Fibroblast of skin of back (primary cell): ENCODE measurements at regions not wholly inside any gene's neighbourhood (a gene's known extent, or its start where the extent isn't known, plus 50 kb on each side); places are given as distances from the start of the nearest gene placed in this dataset.
A peak's percentile ranks its signal among the peaks of the same experiment; 100 is the strongest.
"Not testable (repeated sequence)": the region's sequence is repeated elsewhere in the genome, so short reads cannot be mapped to it uniquely, and the experiment has no call there.

Experiments
- DNase-seq: peaks from one replicate; pipeline ENCODE4 v3.0.0-alpha.2; 2013

DNA sequence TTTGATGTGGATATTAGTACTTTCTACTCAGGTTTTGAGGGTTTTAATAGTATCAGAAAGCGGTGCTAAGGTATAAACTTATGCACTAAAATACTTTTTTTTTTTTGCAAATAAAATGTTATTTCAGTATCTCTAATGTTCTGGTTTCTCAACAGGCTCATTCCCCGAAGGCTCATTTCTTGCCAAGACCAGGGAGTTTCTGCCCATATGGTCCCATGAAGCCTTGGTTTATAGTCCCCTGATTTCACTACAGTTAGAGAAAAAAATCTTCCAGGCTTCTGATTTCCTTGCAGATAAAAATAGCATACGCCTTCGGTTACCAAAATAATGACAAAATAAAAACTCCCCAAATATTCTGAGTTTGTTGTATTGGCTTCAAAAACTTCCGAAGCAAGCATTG is 814.2 kb upstream of the PABPC4L start:
- no peak for DNase-seq

DNA sequence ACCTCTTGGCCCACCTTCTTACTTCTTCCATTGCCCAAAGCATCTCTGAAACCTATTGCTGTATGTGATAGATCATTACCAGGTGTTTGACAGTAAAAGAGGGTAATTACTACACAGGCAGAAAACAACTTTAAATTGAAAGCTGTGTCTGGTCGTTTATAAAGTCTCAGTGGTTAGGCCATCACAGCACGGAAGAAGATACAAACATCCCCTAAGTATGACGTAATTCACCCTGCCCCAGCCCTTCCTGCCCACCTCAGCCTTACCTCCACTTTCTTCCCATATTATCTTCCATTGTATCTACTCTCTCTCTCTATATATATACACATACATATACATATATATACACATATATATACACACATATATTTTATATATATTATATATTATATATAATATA is 805.8 kb upstream of the PABPC4L start:
- DNase-seq, result no peak

GRCh38 chr4:134999169-134999568 is 797.6 kb upstream of the PABPC4L start:
- no peak for DNase-seq

GRCh38 chr4:134961963-134962362 is 760.4 kb upstream of the PABPC4L start:
- no peak for DNase-seq

DNA sequence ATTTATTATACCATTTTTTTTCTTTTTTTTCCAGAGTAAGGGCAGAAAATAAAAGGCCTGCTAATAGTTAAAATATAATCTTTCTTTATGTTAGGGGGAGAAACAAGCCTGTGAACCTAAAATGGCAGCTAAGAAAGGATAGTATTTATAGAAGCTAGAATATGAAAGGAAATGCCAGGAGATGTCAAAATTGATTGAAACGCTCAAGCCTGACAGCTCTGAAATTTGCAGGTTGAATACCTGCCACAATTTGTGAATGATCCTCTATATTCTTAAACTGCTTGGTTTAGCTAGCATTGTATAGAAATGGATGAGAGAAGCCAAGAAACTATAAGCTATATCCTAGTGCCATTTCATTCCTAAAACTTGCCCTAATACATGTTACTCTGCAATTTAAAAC is 757.3 kb upstream of the PABPC4L start:
- DNase-seq, result no peak

DNA sequence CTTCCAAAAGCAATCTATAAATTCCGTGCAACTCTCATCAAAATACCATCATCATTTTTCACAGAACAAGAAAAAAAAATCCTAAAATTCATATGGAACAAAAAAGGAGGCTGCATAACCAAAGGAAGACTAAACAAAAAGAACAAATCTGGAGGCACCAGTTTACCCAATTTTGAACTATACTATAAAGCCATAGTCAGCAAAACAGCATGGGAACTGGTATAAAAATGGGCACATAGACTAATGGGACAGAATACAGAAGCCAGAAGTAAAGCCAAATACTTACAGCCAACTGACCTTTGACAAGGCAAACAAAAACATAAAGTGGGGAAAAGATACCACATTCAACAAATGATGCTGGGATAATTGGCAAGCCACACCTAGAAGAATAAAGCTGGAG is 753.5 kb upstream of the PABPC4L start:
- no peak for DNase-seq

GRCh38 chr4:134952775-134953174 is 751.2 kb upstream of the PABPC4L start:
- no peak for DNase-seq

GRCh38 chr4:134952305-134952704 is 750.7 kb upstream of the PABPC4L start:
- DNase-seq, result no peak

- DNase-seq, result no peak
These were observed 746.6 kb upstream of the PABPC4L start for GRCh38 chr4:134948110-134948642.

GRCh38 chr4:134944115-134944514 is 742.5 kb upstream of the PABPC4L start:
- no peak for DNase-seq

DNA sequence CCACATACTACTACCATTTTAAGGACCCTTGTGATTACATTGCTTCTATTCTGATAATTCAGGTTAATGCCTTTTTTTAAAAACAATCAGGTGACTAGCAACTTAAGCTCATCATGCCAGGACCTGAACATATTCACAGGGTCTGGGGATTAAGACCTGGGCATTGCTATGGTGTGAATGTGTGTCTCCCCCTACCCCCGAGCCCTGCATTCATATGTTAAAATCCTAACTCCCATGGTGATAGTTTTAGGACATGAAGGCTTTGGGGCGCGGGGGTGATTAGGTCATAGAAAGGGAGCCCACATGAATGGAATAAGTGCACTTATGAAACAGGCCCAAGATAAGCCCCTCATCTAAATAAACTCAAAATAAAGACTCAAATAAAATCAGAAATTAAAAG is 734.4 kb upstream of the PABPC4L start:
- no peak for DNase-seq

GRCh38 chr4:134935320-134935719 is 733.7 kb upstream of the PABPC4L start:
- peak; percentile 4 for DNase-seq

DNA sequence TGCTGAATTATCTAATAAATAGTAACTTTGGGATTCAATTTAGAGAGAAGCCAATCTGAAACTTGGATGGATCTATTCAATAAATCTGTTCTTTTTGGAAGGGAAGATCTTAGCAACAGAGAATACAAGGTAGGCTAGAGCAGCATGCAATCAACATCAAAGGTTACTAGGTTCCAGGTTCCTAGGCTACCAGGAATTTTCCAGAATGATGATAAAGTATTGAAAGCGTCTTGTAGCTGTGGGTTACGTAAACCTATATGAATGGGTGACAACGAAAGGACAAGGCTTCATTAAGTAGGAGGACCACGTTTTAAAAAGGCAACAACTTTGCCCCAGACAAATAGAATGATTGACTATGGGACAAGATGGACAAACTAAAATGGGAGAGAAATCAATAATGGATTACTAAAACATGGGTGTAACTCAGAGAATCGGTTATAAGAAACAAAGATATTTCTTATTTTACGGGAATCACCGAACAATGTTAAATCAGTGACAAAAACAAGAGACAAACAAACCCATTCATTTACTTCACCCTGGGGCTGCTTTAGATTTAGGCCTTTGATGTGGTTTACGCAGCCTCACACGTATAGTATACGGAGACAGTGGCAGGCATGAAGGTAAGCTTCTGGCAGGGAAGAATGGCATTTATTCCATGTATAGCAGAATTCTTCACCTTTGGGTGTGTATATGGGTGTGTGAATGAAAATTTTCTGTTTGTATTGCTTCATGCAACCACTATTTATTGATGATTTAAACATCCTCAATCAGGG is 732.6 kb upstream of the PABPC4L start:
- no peak for DNase-seq

- DNase-seq, result no peak
These were observed 713.8 kb upstream of the PABPC4L start for GRCh38 chr4:134915355-134915754.

DNA sequence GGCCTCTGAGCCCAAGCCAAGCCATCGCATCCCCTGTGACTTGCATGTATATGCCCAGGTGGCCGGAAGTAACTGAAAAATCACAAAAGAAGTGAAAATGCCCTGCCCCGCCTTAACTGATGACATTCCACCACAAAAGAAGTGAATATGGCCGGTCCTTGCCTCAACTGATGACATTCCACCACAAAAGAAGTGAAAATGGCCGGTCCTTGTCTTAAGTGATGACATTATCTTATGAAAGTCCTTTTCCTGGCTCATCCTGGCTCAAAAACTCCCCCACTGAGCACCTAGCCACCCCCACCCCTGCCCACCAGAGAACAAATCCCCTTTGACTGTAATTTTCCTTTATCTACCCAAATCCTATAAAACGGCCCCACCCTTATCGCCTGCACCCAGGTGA is 712.7 kb upstream of the PABPC4L start:
- DNase-seq, result not testable (repeated sequence)

DNA sequence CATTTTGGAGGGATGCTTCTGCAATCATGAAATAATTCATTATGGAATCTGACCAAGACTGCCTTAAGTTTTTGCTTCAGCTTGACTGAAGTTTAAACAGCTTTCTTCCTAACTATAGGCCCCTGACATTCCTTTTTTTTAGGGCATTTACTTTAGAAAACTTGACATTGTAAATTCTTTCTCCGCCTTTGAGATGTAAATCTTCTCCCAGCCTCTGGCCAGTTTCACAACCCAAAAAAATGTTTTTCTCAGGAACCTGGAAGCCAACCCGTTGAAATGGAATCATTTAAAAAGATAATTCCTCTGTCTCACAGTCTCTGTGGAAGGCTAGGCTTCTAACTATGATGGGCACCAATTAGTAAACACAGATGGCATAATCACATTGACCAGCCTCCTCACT is 710.4 kb upstream of the PABPC4L start:
- DNase-seq, result no peak

DNA sequence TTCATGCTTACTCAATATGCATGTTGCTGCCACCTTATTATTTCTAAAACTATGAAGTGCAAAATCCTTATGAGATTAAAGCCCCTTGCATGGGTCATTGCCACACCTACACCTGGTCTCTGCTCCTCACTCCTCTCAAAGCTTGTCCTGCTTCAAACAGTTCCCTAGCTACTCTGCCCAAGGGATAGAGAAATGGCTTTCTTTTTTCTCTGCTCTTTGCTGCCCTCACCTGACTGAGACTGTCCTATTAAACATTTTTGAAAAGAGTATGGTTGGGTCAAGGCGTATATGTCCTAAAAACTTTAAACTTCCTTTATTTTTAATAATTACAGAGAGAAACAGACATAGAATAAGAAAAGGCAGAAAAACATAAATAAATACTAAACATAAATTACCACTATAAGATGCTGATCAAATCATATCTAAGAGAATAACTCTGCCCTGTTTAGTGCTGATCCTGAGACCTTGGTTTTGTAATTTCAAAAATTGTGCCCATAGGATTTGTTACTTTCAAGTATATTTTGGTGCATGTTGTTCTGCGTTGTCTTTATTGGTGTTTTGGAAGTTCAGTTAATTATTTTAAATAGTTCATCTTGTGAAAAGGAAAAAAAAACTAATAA is 704.9 kb upstream of the PABPC4L start:
- peak; percentile 19 for DNase-seq

GRCh38 chr4:134905061-134905460 is 703.5 kb upstream of the PABPC4L start:
- DNase-seq, result no peak

- no peak for DNase-seq
These were observed 686.6 kb upstream of the PABPC4L start for GRCh38 chr4:134888156-134888555.

DNA sequence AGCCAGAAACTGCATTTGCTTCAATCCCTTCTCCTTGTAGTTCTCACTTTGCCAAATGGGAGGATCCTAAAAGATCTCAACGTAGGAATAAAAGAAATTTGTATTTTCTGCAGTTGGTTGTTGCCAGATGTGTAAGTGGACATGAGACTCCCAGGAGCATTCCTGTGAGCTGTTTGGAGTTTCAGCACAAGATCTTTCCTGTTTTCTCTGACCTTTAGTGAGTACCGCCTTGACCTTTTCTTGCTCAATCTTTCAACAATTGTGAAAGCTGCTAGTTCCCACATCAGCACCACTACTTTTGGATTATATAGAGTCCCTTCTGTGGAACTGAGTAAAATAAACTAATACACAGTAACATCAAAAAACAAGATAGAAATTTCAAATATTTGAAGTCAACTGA is 683.8 kb upstream of the PABPC4L start:
- no peak for DNase-seq

- no peak for DNase-seq
These were observed 682.4 kb upstream of the PABPC4L start for GRCh38 chr4:134883831-134884449.

GRCh38 chr4:134879019-134879418 is 677.4 kb upstream of the PABPC4L start:
- DNase-seq, result no peak

DNA sequence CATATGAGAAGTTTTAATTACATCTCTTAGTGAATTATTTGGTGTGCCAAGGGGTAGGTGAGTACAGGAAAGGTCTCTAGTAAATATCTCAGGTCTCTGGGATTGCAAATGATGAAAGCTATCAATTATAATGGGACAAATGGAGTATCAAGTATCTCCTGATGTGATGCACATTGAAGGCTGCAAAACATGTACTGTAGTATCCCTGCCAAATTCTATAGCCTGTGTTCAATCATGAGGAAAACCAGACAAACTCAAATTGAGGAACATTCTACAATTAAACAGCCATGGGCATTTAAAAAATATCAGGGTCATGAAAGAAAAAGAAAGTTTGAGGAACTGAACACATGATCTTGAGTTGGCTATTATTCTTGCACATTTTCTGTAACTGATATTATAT is 665.4 kb upstream of the PABPC4L start:
- DNase-seq, result no peak

- DNase-seq, result no peak
These were observed 664.1 kb upstream of the PABPC4L start for GRCh38 chr4:134865675-134866074.
